Panc1 (cell line): ENCODE measurements at regions not wholly inside any gene's neighbourhood (a gene's known extent, or its start where the extent isn't known, plus 50 kb on each side); places are given as distances from the start of the nearest gene placed in this dataset.

Experiments used
- ATAC-seq: fragments of 200-7000 bp; cut with Tn5 transposase; 2 replicates; pipeline ENCODE4 v1.9.1; 2020; ENCODE audit warnings: mild to moderate bottlenecking, moderate library complexity
- BruUV-seq: library from RNA; stranded (reverse); fragments of 400-500 nt; replicated peaks from 2 replicates; lab custom pipeline; 2021; lab: Mats Ljungman, UMichigan
- CTCF ChIA-PET: fragments of 300-600 bp; sonication (Branson Sonifier 250); formaldehyde crosslinking; loops from one replicate; lab custom pipeline; 2022; ENCODE audit warnings: antibody characterized with exemption; lab: Charles Lee
- POLR2A ChIA-PET: fragments of 300-600 bp; sonication (Branson Sonifier 250); formaldehyde crosslinking; loops from one replicate; lab custom pipeline; 2022; ENCODE audit warnings: antibody characterized with exemption; lab: Charles Lee
- DNase-seq: peaks from one replicate; pipeline ENCODE4 v3.0.0-alpha.2; 2010; ENCODE audit warnings: low read depth, low spot score
- H3K27ac ChIP-seq: 2 replicates; pipeline ENCODE4 v1.5.1; 2011; ENCODE audit warnings: mild to moderate bottlenecking, low read length, inconsistent platforms
- H3K27me3 ChIP-seq: fragments of 200-500 bp; sonication (Bioruptor generic); 2 replicates; pipeline ENCODE4 v1.6.0; 2014; ENCODE audit warnings: low read length, inconsistent platforms; ENCODE audit not compliant: control insufficient read depth, insufficient read depth
- H3K36me3 ChIP-seq: fragments of 200-500 bp; sonication (Bioruptor generic); 2 replicates; pipeline ENCODE4 v1.5.1; 2014; ENCODE audit warnings: inconsistent platforms, mild to moderate bottlenecking, low read length, moderate library complexity; ENCODE audit not compliant: control insufficient read depth, insufficient read depth
- H3K4me1 ChIP-seq: 2 replicates; pipeline ENCODE4 v1.5.1; 2011; ENCODE audit warnings: inconsistent platforms, mild to moderate bottlenecking, low read length, moderate library complexity; ENCODE audit not compliant: control insufficient read depth, insufficient read depth
- H3K4me3 ChIP-seq, 2 experiments: 2 replicates each; pipeline ENCODE4 v1.5.1; 2011 to 2012; ENCODE audit warnings: low read depth in 2 of 2, low read length in 2 of 2, mild to moderate bottlenecking in 2 of 2, inconsistent platforms in 1 of 2, moderate library complexity in 1 of 2
- H3K9me3 ChIP-seq: fragments of 200-500 bp; sonication (Bioruptor generic); 2 replicates; pipeline ENCODE4 v1.5.1; 2014; ENCODE audit warnings: low read depth, mild to moderate bottlenecking, inconsistent platforms, low read length, moderate library complexity; ENCODE audit not compliant: control insufficient read depth, insufficient read depth
- POLR2AphosphoS5 ChIP-seq: IDR thresholded peaks from 2 replicates; pipeline ENCODE4 v1.6.1; 2012; ENCODE audit warnings: mild to moderate bottlenecking, low read depth, low read length, moderate library complexity
- SIN3A ChIP-seq: IDR thresholded peaks from 2 replicates; pipeline ENCODE4 v1.6.1; 2012; ENCODE audit warnings: low read depth, mild to moderate bottlenecking, low read length, moderate library complexity, borderline replicate concordance; ENCODE audit not compliant: insufficient read depth
- TCF7L2 ChIP-seq: IDR thresholded peaks from 2 replicates; pipeline ENCODE4 v1.6.1; 2011; ENCODE audit warnings: mild to moderate bottlenecking, low read depth, low read length, inconsistent platforms
- in situ Hi-C: cut with HindIII; loops from 2 replicates; pipeline ENCODE4 v1.10.0; 2016; ENCODE audit warnings: low sequenced_read_pairs, low pct_unique_long_range_greater_than_20kb
- intact Hi-C: fragments of 100-400 bp; cut with micrococcal nuclease; formaldehyde crosslinking; loops from one replicate; pipeline ENCODE4 v1.10.0; 2022; ENCODE audit not compliant: unreplicated experiment
- TF ChIP-seq, protein P1 (sequence below): fragments of 450-650 bp; IDR thresholded peaks from 2 replicates; pipeline ENCODE4 v1.5.1; 2017; ENCODE audit warnings: mild to moderate bottlenecking
- TF ChIP-seq, protein P2 (sequence below), 2 experiments: IDR thresholded peaks; 2 replicates each; pipeline ENCODE4 v1.6.1; 2011 to 2012; ENCODE audit warnings: low read depth in 2 of 2, control low read depth in 1 of 2, low read length in 1 of 2, mild to moderate bottlenecking in 1 of 2, moderate library complexity in 1 of 2; ENCODE audit not compliant: insufficient read depth in 1 of 2

DNA sequence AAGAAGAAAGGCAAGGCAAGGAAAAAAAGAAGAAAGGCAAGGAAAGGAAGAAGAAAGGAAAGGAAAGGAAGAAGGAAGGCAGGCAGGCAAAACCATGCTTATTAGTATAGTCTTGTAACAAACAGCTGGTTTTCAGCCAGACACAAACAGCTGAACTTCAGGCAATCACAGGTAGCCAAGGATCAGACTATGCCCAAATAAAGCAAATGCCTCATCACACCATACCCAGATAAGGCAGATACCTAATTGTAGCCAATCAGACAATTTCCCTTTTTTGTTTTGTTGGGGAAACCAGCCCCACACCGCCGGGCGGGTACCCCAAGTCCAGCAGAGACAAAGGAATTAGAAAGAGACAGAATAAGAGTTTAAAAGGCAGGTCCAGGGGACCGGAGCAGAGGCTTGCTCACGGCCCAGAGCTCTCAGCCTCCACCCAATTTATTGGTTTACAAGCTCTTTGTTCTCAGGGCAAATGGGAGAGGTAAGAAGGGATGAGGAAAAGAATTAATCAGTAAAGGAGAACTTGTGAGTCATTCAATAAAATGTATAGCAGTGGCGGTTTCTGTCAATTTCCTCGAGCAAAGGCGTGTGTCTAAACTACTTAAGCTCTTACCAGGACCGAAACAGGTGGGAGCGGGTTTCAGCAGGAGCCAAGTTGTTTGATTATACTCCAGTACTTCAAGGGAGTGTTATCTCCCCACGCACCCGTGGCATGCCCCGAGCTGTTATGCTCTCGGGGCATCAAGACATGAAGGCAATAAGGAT, 886.8 kb downstream of the KCNT2 start:
- intact Hi-C loops = no loop called here
- ATAC-seq (no peak), DNase-seq (no peak)
- H3K9me3 ChIP-seq = no peaks in the 10 kb centered on the region
- no TSS peak for BruUV-seq
- no peak overlapping the region for H3K27ac ChIP-seq
- no peaks in the 10 kb centered on the region for H3K4me1 ChIP-seq
- H3K4me3 ChIP-seq = no peak overlapping the region
- ChIA-PET CTCF (no interaction called here), POLR2A (interaction anchor here (0.6 to 0.7 kb wide), 2 partner anchors 28 to 174 kb away, joined by 3 read pairs; no protein-coding TSS in a partner anchor)
- H3K36me3 ChIP-seq = no peaks in the 10 kb centered on the region
- no peaks in the 10 kb centered on the region for H3K27me3 ChIP-seq
- TF ChIP-seq SIN3A (no peak), POLR2AphosphoS5 (no peak), TCF7L2 (no peak)
- TF ChIP-seq, protein P1, sequence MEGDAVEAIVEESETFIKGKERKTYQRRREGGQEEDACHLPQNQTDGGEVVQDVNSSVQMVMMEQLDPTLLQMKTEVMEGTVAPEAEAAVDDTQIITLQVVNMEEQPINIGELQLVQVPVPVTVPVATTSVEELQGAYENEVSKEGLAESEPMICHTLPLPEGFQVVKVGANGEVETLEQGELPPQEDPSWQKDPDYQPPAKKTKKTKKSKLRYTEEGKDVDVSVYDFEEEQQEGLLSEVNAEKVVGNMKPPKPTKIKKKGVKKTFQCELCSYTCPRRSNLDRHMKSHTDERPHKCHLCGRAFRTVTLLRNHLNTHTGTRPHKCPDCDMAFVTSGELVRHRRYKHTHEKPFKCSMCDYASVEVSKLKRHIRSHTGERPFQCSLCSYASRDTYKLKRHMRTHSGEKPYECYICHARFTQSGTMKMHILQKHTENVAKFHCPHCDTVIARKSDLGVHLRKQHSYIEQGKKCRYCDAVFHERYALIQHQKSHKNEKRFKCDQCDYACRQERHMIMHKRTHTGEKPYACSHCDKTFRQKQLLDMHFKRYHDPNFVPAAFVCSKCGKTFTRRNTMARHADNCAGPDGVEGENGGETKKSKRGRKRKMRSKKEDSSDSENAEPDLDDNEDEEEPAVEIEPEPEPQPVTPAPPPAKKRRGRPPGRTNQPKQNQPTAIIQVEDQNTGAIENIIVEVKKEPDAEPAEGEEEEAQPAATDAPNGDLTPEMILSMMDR = no peak
- TF ChIP-seq, protein P2, sequence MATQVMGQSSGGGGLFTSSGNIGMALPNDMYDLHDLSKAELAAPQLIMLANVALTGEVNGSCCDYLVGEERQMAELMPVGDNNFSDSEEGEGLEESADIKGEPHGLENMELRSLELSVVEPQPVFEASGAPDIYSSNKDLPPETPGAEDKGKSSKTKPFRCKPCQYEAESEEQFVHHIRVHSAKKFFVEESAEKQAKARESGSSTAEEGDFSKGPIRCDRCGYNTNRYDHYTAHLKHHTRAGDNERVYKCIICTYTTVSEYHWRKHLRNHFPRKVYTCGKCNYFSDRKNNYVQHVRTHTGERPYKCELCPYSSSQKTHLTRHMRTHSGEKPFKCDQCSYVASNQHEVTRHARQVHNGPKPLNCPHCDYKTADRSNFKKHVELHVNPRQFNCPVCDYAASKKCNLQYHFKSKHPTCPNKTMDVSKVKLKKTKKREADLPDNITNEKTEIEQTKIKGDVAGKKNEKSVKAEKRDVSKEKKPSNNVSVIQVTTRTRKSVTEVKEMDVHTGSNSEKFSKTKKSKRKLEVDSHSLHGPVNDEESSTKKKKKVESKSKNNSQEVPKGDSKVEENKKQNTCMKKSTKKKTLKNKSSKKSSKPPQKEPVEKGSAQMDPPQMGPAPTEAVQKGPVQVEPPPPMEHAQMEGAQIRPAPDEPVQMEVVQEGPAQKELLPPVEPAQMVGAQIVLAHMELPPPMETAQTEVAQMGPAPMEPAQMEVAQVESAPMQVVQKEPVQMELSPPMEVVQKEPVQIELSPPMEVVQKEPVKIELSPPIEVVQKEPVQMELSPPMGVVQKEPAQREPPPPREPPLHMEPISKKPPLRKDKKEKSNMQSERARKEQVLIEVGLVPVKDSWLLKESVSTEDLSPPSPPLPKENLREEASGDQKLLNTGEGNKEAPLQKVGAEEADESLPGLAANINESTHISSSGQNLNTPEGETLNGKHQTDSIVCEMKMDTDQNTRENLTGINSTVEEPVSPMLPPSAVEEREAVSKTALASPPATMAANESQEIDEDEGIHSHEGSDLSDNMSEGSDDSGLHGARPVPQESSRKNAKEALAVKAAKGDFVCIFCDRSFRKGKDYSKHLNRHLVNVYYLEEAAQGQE (IDR thresholded peaks at IDR 0.05; ENCODE audit: insufficient read depth in 1 of 2, low read depth in 2 of 2, low read length in 1 of 2) = no peak
- in situ Hi-C loops = no loop called here

DNA sequence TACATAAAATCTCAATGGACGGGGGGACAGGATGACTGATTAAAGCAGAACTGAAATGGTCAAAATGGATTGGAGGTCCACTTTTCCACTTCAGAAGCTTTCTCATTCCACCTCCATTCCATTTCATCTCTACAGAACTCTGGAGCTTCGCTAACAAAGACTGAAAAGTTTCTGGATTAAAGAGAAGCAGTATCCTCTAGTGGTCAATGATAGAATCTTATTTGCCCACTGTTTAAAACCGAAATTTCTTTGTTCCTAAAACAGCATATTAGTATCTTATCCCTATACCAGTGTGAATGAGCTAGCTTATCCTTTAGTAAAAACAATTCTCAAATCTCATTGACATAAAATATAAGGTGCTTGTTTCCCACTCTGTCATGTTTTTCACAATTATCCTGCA, 890.6 kb downstream of the KCNT2 start:
- CTCF ChIA-PET = no interaction called here
- ATAC-seq (no peak), DNase-seq (no peak)
- H3K36me3 ChIP-seq = no peaks in the 10 kb centered on the region
- in situ Hi-C loops (no loop called here), intact Hi-C loops (no loop called here)
- H3K9me3 ChIP-seq = no peaks in the 10 kb centered on the region
- H3K4me3 ChIP-seq = no peak overlapping the region
- no peaks in the 10 kb centered on the region for H3K27me3 ChIP-seq
- BruUV-seq = no TSS peak
- TF ChIP-seq SIN3A (no peak), TCF7L2 (no peak)
- TF ChIP-seq, protein P1 = peak; percentile 52; the same call in 1 of the 2 replicates
- POLR2A ChIA-PET = no interaction called here
- H3K27ac ChIP-seq = no peak overlapping the region
- H3K4me1 ChIP-seq = no peaks in the 10 kb centered on the region
